ENCODE measurements at regions not wholly inside any gene's neighbourhood (a gene's known extent, or its start where the extent isn't known, plus 50 kb on each side); places are given as distances from the start of the nearest gene placed in this dataset.
"Not testable (repeated sequence)": the region's sequence is repeated elsewhere in the genome, so short reads cannot be mapped to it uniquely, and the experiment has no call there.

DNA sequence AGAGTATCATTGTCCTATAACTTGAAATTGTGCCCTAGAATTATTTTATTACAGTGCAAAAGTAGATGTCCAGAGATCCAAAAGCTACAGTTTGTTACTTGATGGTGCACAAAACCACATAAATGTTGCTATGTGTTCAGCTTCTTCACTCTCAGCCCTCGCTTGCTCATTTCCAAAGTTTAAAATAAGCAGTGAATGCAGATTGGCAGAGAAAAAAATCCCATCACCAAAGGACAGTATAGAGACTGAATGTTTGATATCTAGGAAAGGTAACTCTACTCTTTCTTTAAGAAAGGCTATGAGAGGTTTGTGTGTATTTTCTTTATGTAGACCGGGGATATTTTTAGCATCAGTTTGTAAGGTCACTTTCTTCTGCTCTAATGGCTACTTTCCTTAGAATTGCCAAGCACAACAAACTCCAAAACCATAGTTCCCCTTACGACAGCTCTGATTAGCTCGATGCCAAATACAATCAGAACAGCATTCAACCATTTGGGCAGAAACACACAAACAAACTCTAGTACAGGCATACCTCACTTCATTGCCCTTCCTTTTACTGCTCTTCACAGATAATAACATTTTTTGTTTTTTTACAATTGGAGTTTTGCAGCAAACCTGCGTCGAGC lies 164.1 kb upstream of the CCDC54 start:
- H3K27ac ChIP-seq: no peak overlapping the region
- H3K4me3 ChIP-seq: no peak overlapping the region

GRCh38 chr3:107216229-107216628 lies 161.0 kb upstream of the CCDC54 start:
- no peak overlapping the region for H3K4me3 ChIP-seq
- H3K27ac ChIP-seq: peak overlapping the region in 1 of 21 experiments; percentile 61

- H3K4me3 ChIP-seq: no peak overlapping the region
- H3K27ac ChIP-seq: peak overlapping the region in 4 of 21 experiments; percentile 38 to 76 (median 54)
These were observed 160.5 kb upstream of the CCDC54 start for GRCh38 chr3:107216711-107217110.

DNA sequence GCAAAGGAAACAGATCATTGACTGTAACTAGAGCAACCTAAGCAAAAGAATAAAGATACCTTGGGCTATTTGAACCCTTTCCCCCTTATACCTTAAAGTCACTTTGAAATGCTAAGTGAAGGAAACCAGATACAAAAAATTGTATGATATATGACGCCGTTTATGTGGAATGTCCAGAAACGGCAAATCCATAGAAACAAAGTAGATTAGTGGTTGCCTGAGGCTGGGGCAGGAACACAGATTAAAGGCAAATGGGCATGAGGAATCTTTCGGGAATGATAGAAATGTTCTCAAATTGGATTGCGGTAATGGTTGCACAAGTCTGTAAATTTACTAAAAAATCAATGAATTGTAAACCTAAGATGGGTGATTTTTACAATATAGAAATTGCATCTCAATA lies 160.1 kb upstream of the CCDC54 start:
- peak overlapping the region in 4 of 21 experiments; percentile 38 to 76 (median 54) for H3K27ac ChIP-seq
- no peak overlapping the region for H3K4me3 ChIP-seq

DNA sequence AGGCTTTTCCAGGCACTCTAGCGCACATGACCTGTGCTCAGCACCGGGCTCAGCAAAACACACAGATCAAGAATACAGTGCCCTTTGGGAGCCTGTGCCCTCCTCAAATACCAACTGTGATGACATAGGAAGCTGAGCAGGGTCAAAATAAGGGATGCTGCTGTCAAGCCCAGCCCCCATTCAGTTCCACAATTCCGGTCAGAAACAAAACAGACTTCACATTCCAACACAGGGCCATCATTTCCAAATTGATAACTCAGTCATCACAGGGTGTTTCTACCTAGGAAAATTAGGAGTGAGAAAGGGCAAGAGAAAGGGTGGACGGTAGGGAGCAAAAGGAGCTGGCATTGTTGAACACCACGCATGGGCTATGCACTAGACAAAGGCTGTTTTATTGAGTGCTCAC lies 158.4 kb upstream of the CCDC54 start:
- no peak overlapping the region for H3K4me3 ChIP-seq
- no peak overlapping the region for H3K27ac ChIP-seq

GRCh38 chr3:107220538-107220937 lies 156.7 kb upstream of the CCDC54 start:
- H3K4me3 ChIP-seq: no peak overlapping the region
- H3K27ac ChIP-seq: no peak overlapping the region

DNA sequence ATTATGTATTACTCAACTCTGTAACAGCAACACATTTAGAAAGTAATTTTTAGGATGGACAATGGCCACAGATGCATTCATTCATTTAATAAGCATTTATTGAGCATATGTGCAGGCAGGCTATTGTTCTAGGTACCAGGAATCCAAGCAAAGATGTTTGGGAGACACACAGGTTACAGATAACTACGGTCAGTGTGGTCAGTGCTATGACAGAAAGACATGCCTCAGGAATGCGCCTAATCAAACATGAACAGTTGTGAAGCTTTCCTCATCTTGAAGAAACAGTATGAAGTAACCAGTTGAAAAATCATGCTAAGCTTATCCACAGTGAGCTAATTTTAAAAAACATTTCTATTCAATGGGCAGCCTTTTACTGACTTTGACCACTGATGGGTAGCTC lies 155.4 kb upstream of the CCDC54 start:
- peak overlapping the region in 2 of 21 experiments; percentile 50 to 51 for H3K27ac ChIP-seq
- H3K4me3 ChIP-seq: no peak overlapping the region

GRCh38 chr3:107222907-107223306 lies 154.3 kb upstream of the CCDC54 start:
- peak overlapping the region in 2 of 21 experiments; percentile 50 to 51 for H3K27ac ChIP-seq

DNA sequence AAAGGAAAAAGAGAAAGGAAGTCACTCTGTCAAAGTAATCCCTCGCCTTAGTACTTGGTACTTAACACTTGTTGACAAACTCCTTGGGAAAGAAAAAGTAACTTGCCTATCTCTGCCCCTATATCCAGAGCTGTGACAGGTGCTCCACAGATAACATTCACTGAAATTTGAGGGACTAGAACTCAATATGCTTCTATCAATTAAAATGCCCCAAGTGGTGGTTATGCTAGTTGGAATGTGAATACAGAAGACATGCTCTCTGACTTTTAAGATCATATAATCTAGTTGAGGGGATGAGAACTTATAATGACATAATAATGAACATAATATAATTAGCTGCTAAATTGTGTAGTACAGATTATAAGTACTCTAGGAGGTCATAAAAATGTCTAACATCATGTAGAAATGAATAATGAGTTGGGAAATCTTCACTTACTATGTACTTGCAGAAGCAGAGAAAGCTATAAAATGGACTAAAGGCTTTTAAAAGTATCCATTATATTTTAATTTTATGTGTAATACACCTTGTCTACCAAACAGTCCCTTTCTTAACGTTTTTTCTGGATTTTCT lies 153.1 kb upstream of the CCDC54 start:
- Histone ChIP-seq H3K27ac (no peak overlapping the region), H3K4me3 (no peak overlapping the region)

More at GRCh38 chr3:107222907-107223306, 154.3 kb upstream of the CCDC54 start:
- no peak overlapping the region for H3K4me3 ChIP-seq

DNA sequence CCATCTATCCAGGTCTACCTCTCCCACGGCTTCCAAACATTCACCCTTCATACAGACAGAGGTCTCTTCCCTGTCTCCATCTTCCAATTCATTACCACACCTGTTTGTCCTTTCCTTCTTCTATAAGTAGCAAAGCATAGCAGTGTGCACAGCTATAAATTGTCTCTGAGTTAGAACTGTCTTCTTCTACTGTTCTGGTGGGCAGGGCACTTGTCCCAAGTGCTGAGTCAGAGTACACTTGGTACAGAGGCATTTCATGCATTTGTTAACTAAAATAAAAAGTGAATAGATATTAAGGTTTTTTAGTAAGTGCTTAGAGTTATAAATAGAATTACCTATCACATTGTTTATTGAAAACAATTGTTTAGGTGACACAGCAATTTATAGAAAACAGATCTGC lies 150.1 kb upstream of the CCDC54 start:
- Histone ChIP-seq H3K4me3 (no peak overlapping the region), H3K27ac (no peak overlapping the region)

DNA sequence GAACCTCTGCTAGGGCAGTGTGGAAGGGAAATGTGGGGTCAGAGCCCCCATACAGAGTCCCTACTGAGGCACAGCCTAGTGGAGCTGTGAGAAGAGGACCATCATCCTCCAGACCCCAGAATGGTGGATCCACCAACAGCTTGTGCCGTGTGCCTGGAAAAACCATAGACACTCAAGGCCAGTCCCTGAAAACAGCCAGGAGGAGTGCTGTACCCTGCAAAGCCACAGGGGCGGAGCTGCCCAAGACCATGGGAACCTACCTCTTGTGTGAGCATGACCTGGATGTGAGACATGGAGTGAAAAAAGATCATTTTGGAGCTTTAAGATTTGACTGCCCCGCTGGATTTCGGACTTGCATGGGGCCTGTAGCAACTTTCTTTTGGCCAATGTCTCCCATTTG lies 143.4 kb upstream of the CCDC54 start:
- H3K4me3 ChIP-seq, H3K27ac ChIP-seq: not testable (repeated sequence)

DNA sequence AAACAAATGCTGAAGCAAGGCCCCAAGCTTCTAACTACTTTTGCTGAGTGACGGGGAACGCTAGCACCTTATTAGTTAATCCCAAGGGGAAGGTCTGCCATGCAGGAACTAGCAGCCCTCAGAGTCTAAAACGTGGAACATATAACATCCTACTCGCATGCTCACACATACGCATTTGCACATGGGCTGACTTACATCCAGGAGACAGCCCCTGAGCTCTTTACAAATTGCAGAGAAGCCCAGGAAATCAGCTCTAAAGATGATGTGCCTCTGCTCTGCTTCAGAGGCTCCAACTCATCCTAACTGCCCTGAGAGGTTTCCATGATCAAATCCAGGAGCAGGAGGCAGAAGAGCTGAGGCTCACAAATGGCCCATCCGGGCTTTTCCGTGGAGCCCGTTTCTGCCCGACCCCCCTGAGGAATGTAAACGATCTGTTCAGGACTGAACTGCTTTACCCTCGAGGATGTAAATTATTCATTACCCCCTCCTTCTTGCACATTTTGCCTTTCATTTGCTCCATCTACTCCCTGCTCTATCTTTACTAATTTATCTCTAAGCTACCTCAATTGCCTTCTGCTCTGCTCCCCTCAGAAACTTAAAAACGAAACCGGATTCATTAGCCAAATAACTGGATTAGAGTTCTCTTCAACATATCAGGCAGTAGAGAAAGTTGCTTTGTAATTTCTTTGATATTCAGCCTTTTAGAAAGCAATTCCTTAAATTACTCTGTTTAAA lies 141.9 kb upstream of the CCDC54 start:
- Histone ChIP-seq H3K27ac (peak overlapping the region in 12 of 21 experiments; percentile 14 to 76 (median 44)), H3K4me3 (peak overlapping the region; percentile 24 to 48 (median 33))

DNA sequence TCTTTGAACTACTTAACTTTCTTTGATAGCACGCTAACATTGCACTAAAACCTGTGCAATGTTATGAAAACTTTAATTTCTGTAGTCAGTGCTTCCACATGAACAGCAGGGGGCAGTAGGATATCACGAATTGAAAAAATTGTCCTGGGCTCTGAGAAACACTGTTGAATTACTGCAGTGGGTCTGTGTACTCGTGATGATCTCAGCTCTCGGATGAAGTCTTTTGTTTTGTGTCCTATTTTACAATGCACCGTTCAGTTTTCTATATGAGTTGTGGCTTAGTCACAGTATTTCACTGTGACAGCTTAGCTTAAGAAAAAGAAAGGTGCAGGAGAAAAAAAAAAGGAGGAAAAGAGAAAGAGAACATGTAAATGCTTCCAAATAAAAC lies 141.3 kb upstream of the CCDC54 start:
- peak overlapping the region; percentile 24 to 48 (median 33) for H3K4me3 ChIP-seq
- peak overlapping the region in 12 of 21 experiments; percentile 14 to 76 (median 44) for H3K27ac ChIP-seq

- Histone ChIP-seq H3K4me3 (no peak overlapping the region), H3K27ac (no peak overlapping the region)
These were observed 140.4 kb upstream of the CCDC54 start for GRCh38 chr3:107236655-107237337.

DNA sequence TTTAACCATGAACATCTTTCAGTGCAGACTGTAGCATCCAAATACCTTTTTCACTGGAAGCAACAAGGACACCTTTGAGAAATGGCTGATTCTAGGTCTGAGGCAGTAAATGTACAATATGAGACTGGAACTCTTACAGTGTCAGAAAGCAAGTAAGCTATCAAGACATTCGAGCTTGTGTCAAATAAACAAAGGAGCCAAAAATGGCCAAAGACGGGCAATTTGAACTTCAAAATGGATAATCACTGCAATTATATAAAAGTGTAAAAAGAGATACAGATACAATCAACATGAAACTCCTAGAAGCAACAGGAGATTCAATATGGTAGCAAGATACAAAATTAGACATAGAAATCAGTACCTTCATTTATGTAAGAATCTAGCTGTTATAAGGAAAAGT lies 138.5 kb upstream of the CCDC54 start:
- Histone ChIP-seq H3K4me3 (no peak overlapping the region), H3K27ac (no peak overlapping the region)

DNA sequence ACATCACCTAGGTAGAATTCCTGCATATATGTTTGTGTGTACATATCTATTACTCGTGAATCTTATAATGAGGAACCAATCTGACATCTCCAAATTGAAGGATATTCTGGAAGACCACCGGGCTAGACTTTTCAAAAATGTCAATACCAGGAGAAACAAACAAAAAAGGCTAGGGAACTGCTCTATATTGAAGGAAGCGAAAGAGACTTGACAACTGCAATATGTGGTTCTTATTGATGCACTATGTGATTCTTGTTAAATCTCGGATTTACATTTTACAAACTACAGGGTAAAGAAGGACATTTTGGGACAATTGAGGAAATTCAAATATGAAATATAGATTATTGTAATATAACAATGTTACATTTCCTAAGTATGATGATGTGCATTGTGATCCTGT lies 137.5 kb upstream of the CCDC54 start:
- peak overlapping the region in 3 of 21 experiments; percentile 79 to 87 (median 81) for H3K27ac ChIP-seq
- H3K4me3 ChIP-seq: peak overlapping the region in 5 of 7 experiments; percentile 58 to 80 (median 72)

DNA sequence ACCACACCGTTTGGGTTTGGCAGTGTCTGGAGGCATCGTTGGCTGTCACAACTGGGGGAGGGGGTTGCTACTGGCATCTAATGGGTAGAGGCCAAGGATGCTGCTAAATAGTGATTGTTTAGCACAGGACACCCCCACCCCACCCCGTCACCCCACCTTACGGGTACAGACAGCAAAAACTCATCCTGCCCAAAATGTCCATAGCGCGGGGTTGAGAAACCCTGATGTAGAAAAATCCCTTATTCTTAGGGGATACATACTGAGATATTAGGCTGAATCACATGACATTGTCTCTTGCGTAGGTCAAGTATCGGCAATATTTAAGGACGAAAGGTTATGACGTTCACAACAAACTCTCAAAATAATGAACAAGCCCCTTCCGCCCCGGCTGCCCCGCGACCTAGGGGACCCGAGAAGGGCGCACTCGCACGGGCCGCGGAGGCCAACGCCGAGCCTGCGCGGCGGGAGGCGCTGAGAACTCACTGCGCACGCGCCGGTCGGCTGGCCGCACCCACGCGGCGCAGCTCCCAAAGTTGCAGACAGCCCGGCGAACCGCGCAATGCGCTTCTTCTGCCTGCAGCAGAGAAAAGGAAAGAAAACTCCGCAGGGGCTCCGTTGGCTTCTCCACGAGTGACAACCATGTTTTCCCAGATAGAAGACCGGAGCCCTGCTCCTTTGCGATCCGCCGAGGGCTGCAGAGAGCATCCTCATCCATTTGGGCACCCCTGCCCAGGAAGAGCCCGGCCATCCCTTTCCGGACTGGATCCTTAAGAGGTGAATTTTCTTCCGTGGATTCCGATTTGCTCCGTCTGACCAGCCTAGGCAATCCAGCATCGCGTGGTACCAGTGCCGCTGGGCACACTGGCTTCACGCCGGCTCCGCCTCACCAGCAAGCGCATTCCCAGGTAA lies 136.8 kb upstream of the CCDC54 start:
- H3K27ac ChIP-seq: peak overlapping the region in 19 of 21 experiments; percentile 5 to 87 (median 70)

GRCh38 chr3:107241217-107241616 lies 136.0 kb upstream of the CCDC54 start:
- Histone ChIP-seq H3K27ac (peak overlapping the region in 12 of 21 experiments; percentile 4 to 87 (median 74)), H3K4me3 (peak overlapping the region; percentile 53 to 80 (median 70))

More for the DNA sequence above, 136.8 kb upstream of the CCDC54 start:
- H3K4me3 ChIP-seq: peak overlapping the region; percentile 53 to 80 (median 70)

DNA sequence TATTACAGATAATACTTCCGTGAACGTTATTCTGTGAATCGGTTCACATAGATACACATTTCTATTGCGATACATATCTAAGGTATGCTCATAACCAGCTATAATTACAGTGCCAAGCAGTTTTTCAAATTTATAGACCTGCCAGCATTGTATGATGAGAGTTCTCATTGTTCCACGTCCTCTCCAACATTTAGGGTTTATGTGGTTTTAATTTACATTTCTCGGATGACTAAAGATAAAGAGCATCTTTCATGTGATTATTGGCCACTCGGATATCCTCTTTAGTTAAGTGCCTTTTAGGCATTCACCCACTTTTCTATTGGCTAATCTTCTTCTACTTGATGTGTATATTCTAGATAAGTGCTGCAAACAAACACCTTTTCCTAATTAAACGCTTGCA lies 134.7 kb upstream of the CCDC54 start:
- peak overlapping the region in 1 of 7 experiments; percentile 58 for H3K4me3 ChIP-seq

More for the DNA sequence above, 134.7 kb upstream of the CCDC54 start:
- no peak overlapping the region for H3K27ac ChIP-seq
